ENCODE measurements at regions not wholly inside any gene's neighbourhood (a gene's known extent, or its start where the extent isn't known, plus 50 kb on each side); places are given as distances from the start of the nearest gene placed in this dataset.
"Not testable (repeated sequence)": the region's sequence is repeated elsewhere in the genome, so short reads cannot be mapped to it uniquely, and the experiment has no call there.

DNA sequence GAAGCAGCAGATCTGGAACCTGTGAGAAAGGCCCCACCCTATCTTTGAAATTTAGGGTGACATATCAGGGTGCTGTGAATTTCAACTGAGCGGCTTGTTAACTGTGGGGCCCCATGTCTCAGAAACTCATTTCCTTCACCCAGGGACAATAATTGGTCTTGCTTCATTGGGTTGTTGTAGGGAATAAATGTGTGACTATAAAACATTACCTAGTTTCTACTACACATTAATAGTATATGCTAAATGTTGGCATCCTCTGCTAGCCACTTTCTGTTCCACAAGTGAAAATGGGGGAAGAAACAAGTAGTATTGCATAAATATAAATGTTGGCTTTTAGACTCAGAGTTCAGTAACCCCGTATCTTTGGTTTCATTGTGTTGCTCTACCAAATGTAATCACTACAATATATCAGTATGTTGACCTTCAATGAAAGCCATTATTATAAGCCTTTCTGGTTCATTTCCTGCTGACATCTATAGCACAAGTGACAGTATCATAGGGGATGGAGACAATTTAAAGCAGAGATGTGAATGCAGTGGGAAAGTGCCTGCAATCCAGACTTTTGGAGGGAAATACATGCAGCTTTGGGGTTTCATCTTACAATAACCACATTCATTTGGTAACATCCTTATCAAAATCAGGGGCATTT is 905.5 kb upstream of the RAG2 start:
- DNase-seq (ENCODE audit: low spot score) (no peak), ATAC-seq (no peak)

DNA sequence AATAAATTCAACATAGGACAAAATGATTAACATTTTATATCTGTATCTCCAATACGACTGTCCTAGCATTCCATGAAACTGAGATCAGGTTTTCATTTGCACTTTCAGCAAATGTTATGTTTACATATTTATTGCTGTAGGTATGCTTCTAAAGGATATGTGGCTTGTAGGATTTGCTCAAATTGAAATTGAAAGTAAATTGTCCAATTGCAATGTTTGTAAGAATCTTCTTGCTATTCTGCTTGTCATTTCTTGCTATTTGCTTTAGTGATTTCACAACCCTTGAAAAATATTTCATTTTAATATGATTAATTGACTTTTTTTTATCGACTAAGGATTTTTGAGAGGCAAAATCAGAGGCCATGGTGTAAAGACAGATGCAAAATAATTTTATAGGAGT is 904.2 kb upstream of the RAG2 start:
- ATAC-seq (peak; percentile 28), DNase-seq (ENCODE audit: low spot score) (no peak)

DNA sequence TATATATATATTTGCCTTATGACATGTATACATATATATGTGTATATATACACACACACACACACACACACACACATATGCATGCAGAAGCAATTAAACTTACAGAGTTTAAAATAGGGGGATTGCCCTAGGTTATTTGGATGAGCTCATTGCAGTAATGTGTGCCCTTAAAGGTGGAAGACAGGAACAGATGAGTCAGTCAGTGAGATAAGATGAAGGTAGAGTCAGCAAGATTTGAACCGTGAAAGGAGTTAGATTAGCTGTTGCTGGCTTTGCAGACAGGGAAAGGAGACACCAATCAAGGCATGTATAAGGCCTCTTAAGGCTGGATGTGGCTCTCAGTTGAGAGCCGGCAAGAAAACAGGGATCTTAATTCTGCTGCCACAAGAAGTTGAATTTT is 902.4 kb upstream of the RAG2 start:
- ATAC-seq (no peak), DNase-seq (ENCODE audit: low spot score) (no peak)

DNA sequence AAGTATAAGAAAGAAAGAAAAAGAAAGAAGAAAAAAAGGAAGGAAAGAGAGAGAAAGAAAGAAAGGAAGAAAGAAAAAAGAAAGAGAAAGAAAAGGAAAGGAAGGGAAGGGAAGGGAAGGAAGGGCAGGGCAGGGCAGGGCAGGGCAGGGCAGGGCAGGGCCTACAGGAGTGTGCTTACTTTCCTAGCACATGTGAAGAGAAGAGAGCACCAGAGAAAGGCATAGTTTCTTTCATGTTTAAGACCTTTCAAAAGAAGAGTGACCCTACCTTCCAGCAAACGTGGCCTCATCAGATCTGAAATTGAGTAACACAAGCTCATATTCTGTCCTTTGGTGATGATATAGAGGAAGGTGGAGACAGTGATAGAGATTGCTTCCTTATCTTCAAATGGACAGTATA is 899.3 kb upstream of the RAG2 start:
- DNase-seq (ENCODE audit: low spot score) (no peak), ATAC-seq (no peak)

DNA sequence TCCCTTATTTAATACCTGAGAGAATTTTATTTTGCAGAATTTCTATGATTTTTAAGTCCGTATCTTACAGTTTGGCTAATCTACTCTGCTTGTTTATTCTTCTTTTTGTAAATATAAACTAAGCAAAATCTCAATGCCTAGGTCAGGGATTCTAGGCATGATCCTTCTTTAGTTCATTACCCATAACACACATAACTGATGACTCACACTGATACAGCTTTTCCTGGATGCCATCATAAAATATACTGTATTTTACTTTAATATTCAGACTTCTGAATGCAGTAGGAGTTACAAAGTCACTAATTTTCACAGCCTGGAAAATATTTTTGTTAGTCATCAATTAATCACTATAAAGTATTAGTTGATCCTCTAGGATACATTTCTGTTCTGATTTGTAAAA is 898.2 kb upstream of the RAG2 start:
- DNase-seq (ENCODE audit: low spot score): no peak
- ATAC-seq: no peak

DNA sequence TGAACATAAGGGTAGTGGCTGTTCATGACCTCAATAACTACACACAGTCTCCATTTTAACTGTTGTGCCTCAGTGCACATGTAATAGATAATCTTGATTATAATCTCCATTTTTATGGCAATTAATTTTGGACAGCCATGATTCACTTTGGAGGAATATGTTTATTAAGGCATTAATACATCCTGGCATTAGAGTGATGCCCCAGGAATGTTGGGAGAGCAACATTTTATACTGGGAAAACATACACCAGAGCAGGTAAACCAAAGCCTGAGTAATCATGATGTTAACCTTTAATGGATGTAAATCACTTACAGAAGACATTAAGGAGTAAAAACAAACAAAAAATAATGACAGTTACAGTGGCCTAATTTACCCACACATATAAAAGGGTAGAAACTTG is 886.3 kb upstream of the RAG2 start:
- ATAC-seq: no peak
- DNase-seq (ENCODE audit: low spot score): no peak

DNA sequence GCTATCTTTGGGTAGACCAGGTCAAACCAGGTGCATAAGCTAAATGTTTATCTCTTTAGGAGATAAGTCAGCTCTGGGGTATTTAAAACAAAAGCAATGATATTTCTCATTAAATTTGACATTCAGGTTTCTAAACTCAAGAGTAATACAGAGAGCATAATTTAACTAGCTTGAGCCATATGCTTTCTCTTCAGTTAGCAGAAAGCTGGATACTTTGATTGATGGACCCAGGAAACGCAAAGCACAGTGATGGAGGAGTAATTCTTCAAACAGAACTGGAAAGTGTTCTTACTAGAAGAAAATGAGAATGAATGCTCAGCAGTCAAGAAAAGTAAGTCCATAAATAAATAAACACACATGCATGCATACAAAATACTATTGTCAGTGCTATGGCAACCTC is 885.7 kb upstream of the RAG2 start:
- no peak for DNase-seq (ENCODE audit: low spot score)
- ATAC-seq: no peak

DNA sequence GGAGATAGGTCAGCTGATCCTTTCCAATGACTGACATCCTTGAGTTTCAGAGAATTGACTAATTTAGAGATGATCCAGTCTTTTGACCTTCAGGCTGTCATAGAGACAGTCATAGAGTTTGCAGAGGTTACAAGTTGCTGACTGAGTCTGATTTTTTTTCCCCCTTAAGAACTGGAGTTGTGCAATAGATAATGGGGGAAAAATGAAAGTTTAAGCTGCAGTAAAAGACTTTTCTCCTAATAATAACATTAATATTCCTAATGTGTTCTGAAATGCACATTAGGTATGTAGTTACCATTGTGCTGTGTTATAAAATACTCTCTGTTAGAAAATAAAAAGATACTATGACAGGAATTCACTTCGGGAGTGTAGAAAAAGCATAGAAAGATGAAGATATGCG is 876.9 kb upstream of the RAG2 start:
- ATAC-seq (no peak), DNase-seq (ENCODE audit: low spot score) (no peak)

DNA sequence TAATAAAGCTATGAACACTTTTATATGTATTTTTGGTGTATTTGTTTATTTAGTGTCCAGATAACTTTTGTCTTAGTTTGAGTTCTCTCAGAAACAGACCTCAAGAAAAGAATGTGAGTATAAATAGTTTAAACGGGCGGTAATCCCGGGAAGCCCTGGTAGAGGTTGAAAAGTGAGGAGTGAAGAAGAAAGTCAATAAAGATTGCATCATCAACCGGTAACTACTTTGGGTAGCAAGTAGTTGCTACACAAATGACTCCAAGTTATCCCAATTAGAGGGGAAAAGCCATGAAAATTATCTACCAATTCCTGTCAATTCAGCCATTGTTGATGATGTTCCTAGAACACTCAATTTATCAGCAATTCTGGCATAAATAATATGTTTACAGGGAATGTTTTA is 870.3 kb upstream of the RAG2 start:
- ATAC-seq (peak; percentile 64), DNase-seq (ENCODE audit: low spot score) (no peak)

DNA sequence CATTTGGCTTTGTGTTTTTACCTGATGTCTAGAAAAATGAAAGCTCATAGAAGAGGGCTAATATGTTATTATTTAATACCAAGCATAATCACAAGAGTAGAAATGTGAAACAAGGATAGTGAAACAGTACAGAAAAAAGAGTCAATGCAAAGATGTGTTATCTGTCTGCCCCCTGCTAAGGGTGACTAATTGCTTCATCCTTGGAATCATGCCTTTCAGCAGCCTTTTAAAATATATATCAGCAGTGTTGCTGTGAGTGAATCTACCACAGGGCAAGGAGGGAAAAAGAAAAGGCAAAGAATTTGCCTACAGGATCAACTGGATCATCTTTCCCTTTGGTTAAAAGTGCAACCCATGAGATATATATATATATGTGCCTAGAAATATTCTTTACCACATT is 867.2 kb upstream of the RAG2 start:
- ATAC-seq (no peak), DNase-seq (ENCODE audit: low spot score) (no peak)

DNA sequence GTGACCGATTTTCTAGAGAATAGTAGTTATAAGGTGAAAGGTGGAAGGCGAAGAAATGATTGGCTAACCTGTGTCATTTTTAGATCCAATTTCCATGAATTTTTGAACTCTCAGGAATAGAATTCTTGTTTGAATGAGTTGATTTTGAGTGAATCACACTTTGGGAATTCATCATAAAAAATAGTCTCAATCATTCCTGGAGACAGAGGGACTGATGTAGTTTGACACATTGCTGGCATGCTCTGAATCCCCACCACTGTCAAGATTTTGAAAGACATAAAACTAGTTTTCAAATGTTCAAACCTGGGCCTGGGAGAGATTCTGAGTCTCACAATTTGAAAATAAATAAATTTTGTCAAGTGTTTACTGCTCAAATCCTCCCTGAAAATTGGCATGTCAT is 861.4 kb upstream of the RAG2 start:
- ATAC-seq: no peak
- DNase-seq (ENCODE audit: low spot score): no peak

DNA sequence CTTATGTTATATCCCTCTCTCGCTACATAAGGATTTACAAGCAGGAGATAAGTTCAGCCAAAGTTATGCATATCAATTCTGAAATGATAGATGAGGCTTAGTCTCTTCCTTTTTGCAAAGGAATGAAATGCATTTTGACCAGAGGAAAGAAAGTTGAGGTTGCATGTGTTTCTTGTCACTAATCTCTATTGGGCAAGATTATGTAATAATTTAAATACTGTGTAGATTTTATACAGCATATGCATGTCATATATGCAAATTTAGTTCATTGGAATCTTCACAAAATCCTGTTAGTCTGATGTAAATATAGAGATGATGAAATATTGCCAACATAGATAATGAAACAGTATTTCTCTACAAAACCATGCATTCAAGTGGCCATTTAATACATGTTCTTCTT is 858.7 kb upstream of the RAG2 start:
- DNase-seq (ENCODE audit: low spot score) (no peak), ATAC-seq (no peak)

DNA sequence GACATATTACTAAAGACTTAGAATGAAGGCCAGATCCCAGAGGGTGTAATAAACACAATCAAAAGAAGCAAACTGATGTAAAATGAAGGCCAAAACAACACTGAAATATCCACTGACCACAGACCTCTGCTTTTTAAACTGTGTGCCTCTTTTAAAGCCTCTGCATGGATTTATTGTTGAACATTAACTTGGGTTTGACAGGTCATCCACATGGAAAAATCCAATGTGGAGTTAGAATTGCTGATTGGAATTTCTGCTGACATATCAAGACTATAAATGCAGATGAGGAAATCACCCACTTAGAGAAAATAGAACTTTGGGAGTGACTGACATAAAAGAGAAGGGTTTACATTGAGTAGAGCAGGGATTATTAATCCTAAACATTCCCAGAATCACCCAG is 853.9 kb upstream of the RAG2 start:
- ATAC-seq: peak; percentile 72
- DNase-seq (ENCODE audit: low spot score): no peak

DNA sequence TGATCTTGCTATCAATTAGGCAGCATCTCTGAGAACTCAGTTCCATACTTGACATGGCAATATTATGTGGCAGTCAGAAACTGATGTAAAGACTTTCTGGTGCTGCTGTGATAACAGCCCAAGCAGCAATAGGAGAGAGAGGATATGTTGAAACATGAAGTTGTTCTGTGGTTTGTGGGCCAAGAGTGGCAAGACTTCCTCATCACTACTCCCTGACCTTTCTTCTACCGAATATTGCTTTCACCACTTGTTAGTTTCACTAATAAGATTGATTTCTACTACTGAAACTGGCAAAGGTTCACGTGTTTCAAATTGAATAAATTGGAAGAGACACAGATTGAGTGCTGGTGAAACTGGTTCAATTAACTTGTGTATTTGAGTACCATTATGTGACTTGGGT is 852.6 kb upstream of the RAG2 start:
- no peak for ATAC-seq
- no peak for DNase-seq (ENCODE audit: low spot score)

DNA sequence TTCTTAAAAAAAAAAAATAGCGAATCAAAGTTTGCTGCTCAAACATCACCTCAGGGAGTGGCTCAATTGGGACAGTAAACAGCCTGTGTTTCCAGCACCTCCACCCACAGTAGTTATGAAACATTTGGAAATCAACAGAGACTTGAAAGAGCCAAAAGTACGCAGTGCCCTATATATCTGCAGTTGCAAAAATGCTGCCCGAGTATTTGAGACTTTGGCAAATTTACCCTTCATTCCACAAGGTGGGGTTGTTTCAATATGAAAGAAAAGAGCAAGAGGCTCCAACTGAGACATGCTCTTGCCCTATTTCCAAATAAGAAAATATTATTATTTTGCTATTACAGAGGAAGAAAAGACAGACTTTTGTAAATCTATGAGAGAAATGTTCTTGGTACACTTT is 851.1 kb upstream of the RAG2 start:
- ATAC-seq (peak; percentile 93), DNase-seq (ENCODE audit: low spot score) (peak; percentile 57)

DNA sequence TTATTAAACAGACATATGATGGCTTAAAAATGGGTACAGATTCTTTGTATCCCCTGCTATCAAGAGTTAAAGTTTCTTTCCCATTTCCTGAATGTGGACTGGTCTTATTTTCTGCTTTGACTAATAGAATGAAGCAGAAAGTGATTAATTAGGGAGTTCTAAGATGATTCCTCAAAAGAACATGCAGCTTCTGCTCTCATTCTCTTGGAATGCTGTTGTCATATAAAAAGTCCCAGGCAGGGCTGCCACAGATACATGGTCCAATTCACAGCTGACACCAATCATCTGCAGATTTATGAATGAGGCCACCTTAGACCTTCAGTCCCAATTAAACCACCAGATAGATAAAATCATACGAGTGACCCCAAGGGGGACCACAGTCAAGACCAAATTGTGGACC is 844.5 kb upstream of the RAG2 start:
- ATAC-seq (no peak), DNase-seq (ENCODE audit: low spot score) (no peak)

DNA sequence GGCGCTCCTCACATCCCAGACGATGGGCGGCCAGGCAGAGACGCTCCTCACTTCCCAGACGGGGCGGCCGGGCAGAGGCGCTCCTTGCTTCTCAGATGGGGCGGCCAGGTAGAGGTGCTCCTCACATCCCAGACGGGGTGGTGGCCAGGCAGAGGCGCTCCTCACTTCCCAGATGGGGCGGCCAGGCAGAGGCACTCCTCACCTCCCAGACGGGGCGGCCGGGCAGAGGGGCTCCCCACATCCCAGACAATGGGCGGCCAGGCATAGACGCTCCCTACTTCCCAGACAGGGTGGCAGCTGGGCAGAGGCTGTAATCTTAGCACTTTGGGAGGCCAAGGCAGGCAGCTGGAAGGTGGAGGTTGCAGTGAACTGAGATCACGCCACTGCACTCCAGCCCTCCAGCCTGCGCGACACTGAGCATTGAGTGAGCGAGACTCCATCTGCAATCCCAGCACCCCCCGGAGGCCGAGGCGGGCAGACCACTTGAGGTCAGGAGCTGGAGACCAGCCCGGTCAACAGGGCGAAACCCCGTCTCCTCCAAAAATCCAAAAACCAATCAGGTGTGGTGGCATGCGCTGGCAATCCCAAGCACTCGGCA is 833.7 kb upstream of the RAG2 start:
- not testable (repeated sequence) for ATAC-seq; DNase-seq (ENCODE audit: low spot score)

DNA sequence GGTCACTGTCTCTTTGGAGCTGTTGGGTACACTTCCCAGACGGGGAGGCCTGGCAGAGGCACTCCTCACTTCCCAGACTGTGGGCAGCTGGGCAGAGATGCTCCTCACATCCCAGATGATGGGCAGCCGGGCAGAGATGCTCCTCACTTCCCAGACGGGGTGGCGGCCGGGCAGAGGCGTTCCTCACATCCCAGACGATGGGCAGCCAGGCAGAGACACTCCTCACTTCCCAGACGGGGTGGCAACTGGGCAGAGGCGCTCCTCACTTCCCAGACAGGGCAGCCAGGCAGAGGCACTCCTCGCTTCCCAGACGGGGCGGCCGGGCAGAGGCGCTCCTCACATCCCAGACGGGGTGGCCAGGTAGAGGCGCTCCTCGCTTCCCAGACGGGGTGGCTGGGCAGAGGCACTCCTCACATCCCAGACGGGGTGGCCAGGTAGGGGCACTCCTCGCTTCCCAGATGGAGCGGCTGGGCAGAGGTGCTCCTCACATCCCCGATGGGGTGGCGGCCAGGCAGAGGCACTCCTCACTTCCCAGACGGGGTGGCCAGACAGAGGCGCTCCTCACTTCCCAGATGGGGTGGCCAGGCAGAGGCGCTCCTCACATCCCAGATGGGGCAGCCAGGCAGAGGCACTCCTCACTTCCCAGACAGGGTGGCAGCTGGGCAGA is 833.1 kb upstream of the RAG2 start:
- ATAC-seq; DNase-seq (ENCODE audit: low spot score): not testable (repeated sequence)

DNA sequence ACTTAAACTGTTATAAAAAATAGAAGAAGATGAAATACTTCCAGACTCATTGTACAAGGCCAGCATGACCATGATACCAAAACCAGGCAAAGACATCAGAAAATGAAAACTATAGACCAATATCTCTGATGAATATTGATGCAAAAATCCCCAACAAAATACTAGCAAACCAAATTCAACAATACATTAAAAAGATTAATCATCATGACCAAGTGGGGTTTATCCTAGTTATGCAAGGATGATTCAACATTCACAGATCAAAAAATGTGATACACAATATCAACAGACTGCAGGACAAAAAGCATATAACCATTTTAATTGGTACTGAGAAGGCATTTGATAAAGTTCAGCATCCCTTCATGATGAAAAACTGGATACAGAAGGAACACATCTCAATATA is 824.5 kb upstream of the RAG2 start:
- no peak for DNase-seq (ENCODE audit: low spot score)
- ATAC-seq: no peak

DNA sequence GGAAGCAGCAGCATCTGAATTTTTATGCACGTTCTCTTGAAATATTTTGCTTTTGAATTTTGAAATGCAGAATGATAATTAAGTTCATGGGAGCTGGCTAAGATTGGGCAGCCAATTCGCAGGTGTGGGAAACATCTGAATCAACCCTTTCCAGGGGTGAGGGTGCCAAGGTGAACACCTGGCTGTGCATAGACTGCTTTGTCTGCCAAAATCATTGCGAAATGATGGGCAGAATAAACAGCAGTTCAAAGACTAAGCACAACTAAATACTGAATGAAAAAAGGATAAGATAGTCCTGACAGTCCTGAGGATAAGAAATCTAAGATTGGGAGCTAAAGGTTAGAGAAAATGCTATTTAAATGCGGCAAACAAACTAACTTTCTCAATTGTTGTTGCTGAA is 813.3 kb upstream of the RAG2 start:
- peak; percentile 81 for DNase-seq (ENCODE audit: low spot score)
- peak; percentile 99 for ATAC-seq

DNA sequence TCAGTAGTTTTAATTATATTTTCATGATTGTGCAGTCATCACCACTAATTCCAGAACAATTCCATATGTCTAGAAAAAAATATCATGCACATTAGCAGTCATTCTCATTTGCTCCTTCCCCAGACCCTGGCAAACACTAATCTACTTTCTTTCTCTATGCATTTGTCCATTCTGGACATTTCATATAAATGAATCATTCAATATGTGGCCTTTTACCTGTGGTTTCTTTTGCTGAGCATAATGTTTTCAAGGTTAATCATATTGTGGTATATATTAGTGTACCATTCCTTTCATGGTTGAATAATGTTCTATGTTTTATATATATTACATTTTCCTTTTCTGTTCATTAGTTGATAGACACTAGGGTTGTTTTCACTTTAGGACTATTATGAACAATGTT is 811.1 kb upstream of the RAG2 start:
- ATAC-seq (no peak), DNase-seq (ENCODE audit: low spot score) (no peak)

DNA sequence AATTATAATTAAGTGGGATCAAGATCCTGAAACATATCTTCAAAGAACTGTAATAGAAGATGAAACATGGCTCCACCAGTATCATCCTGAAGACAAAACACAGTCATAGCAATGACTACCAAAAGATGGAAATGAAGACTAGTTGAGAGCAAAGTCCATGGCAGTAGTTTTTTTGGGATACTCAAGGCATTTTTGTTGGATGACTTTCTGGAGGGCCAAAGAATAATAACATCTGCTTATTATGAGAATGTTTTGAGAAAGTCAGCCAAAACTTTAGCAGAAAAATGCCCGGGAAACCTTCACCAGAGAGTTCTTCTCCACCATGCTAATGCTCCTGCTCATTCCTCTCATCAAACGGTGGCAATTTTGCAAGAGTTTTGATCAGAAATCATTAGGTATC is 809.4 kb upstream of the RAG2 start:
- DNase-seq (ENCODE audit: low spot score): no peak
- no peak for ATAC-seq

DNA sequence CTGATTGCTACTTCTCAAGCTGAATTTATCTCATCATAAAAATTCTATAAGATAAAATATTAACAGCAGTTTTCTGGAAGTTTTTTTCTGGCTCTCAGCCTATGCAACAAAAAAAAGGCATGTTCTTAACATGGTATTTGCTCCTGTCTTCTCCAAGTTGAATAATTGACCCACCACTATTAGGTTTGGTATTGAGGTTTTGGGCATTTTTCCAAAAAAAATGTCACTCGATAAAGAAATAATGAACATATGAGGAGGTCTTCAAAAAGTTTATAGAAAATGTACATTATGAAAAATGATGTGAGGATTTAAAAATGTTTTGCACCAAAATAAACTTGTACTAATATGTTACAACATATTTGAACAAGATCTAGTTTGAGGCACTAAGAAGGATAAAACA is 808.6 kb upstream of the RAG2 start:
- ATAC-seq: no peak
- no peak for DNase-seq (ENCODE audit: low spot score)
